HUES64 (cell line): ENCODE measurements at regions not wholly inside any gene's neighbourhood (a gene's known extent, or its start where the extent isn't known, plus 50 kb on each side); places are given as distances from the start of the nearest gene placed in this dataset.
"Not testable (repeated sequence)": the region's sequence is repeated elsewhere in the genome, so short reads cannot be mapped to it uniquely, and the experiment has no call there.

Source experiments
- H3K27ac ChIP-seq: 2 replicates; pipeline ENCODE4 v1.7.0; 2013; ENCODE audit warnings: low read depth, low read length, inconsistent platforms
- H3K27me3 ChIP-seq: 2 replicates; pipeline ENCODE4 v1.6.1; 2013; ENCODE audit warnings: mild to moderate bottlenecking, low read length; ENCODE audit not compliant: insufficient read depth
- H3K36me3 ChIP-seq: 2 replicates; pipeline ENCODE4 v1.6.1; 2013; ENCODE audit warnings: mild to moderate bottlenecking, low read length; ENCODE audit not compliant: insufficient read depth
- H3K4me1 ChIP-seq: 2 replicates; pipeline ENCODE4 v1.6.1; 2013; ENCODE audit warnings: mild to moderate bottlenecking, low read length, moderate library complexity; ENCODE audit not compliant: insufficient read depth
- H3K4me3 ChIP-seq: 2 replicates; pipeline ENCODE4 v1.5.1; 2013; ENCODE audit warnings: mild to moderate bottlenecking, low read length, moderate library complexity
- H3K9ac ChIP-seq: 2 replicates; pipeline ENCODE4 v1.6.1; 2013; ENCODE audit warnings: mild to moderate bottlenecking, low read depth, low read length
- H3K9me3 ChIP-seq: 2 replicates; pipeline ENCODE4 v1.6.1; 2013; ENCODE audit warnings: low read depth, low read length; ENCODE audit not compliant: insufficient read depth
- WGBS: fragments of 150-250, 120-280 bp; methylation state at CpG from one replicate; pipeline ENCODE4 v1.1.7; 2013; ENCODE audit warnings: missing lambda C conversion rate; 5-methylcytosine and 5-hydroxymethylcytosine counted together

DNA sequence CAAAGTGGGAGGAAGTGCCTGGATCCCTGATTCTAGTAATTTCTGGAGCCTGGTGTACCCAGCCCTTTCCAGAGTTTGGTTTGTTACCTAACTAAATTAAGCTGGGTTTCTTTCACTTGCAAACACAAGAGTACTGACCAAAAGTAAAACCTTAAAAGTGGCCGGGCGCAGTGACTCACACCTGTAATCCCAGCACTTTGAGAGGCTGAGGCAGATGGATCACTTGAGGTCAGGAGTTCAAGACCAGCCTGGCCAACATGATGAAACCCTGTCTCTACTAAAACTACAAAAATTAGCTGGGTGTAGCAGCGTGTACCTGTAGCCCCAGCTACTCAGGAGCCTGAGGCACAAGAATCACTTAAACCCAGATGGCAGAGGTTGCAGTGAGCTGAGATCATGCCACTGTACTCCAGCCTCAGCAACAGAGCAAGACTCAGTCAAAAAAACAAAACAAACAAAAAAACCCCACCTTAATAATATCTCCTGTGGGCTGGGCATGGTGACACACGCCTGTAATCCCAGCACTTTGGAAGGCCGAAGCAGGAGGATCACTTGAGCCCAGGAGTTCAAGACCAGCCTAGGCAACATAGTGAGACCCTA lies 78.0 kb upstream of the BLID start:
- H3K27me3 ChIP-seq, H3K4me3 ChIP-seq, H3K4me1 ChIP-seq, H3K36me3 ChIP-seq, H3K9ac ChIP-seq, H3K9me3 ChIP-seq, H3K27ac ChIP-seq: not testable (repeated sequence)
- 96% methylated on average over 5 of the region's 5 CpGs for WGBS

DNA sequence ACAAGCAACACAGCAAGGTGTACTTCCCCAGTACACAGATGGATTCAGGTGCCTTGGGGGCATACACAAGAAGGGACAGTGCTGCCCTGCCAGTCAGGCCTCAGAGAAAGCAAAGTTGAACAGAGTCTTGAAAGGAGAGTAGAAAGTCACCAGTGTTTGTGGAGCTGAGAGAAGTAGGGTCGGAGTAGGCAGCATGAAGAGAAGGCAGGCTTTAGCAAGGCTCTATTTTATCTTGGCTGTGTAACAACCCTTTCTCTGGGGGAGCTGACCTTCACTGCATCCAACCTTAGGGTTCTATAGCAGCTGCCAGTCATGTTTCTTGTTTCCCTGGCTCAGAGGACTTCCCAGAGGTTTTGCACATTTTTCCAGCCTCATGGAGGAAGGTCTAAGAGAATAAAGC lies 77.4 kb upstream of the BLID start:
- Histone ChIP-seq H3K4me1 (no peaks in the 10 kb centered on the region), H3K36me3 (no peaks in the 10 kb centered on the region), H3K27me3 (no peaks in the 10 kb centered on the region), H3K9me3 (no peaks in the 10 kb centered on the region), H3K9ac (no peak overlapping the region), H3K4me3 (no peak overlapping the region), H3K27ac (no peak overlapping the region)
- WGBS: 90% methylated on average over 1 of the region's 1 CpG

DNA sequence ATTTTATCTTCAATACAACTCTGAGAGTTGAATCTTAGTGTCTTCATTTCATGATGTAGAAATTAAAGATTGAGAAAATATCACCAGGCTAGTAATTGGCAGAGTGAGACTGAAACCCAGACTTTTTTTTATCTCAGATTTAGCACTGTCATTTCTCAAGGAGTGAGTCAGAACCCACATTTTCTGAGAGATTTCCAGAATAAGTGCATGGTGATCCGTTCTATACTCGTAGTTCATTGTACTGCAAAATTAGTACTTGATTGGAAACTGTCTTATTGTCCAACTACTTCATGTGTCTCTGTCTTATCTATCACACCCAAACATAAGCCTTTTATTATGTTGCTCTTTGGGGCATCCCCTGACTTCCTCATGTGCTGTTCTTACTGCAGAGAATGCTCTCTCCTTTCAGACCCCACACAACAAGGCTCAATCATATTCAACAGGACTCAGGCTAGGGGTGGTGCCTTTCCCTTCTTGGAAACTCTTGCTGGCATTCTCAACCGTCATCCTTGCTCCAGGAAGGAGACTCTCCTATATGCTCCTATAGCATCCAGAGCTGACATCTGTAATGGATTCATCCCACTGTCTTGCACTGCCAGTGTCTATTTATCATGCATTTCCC lies 76.7 kb upstream of the BLID start:
- H3K27ac ChIP-seq: no peak overlapping the region
- 94% methylated on average over 3 of the region's 3 CpGs for WGBS
- no peaks in the 10 kb centered on the region for H3K4me1 ChIP-seq
- no peak overlapping the region for H3K4me3 ChIP-seq
- no peaks in the 10 kb centered on the region for H3K9me3 ChIP-seq
- H3K36me3 ChIP-seq: no peaks in the 10 kb centered on the region
- no peaks in the 10 kb centered on the region for H3K27me3 ChIP-seq
- H3K9ac ChIP-seq: no peak overlapping the region

DNA sequence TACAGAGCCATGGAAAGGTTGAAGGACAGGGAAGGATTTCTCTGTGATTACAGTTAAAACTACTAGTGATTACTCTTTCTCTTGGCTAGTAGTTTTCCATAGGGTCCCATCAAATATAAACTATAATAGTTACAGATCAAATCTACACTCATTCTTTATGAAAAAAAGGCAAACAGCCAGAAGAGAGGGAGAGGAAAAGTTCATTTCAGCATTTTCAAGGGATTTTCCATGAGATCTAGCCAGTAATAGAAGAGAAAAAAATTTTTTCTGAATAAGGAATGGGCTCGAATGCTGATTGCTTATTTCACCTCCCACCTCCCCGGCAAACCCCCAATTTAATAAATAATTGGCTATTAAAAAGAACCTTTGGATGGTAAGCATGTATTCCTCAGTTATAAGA lies 74.8 kb upstream of the BLID start:
- H3K4me1 ChIP-seq: no peaks in the 10 kb centered on the region
- no peak overlapping the region for H3K4me3 ChIP-seq
- WGBS: no CpG with 5 or more reads among the region's 2 CpGs
- no peak overlapping the region for H3K27ac ChIP-seq
- no peaks in the 10 kb centered on the region for H3K9me3 ChIP-seq
- no peaks in the 10 kb centered on the region for H3K36me3 ChIP-seq
- no peaks in the 10 kb centered on the region for H3K27me3 ChIP-seq
- H3K9ac ChIP-seq: no peak overlapping the region

DNA sequence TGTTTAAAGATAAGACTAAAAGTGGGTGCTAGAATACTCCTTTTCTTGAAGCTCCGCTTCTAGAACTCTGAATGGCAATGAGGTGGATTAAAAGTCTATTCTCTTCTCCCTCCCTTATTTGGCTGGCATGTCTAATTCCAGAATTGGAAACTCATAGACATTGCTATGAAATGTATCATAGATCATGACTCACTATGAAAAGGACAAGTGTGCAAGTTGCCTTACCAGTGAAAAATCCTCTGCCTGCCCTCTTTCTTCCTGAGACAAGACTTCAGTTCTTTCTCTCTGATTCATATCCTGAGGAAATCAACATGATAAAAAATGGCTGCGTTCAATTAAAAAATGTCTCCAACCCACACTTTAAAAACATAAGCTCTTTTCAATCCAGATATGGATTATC lies 73.2 kb upstream of the BLID start:
- no peak overlapping the region for H3K9ac ChIP-seq
- no peaks in the 10 kb centered on the region for H3K4me1 ChIP-seq
- no peaks in the 10 kb centered on the region for H3K36me3 ChIP-seq
- H3K27me3 ChIP-seq: no peaks in the 10 kb centered on the region
- no peak overlapping the region for H3K4me3 ChIP-seq
- no peak overlapping the region for H3K27ac ChIP-seq
- H3K9me3 ChIP-seq: no peaks in the 10 kb centered on the region
- 90% methylated on average over 2 of the region's 2 CpGs for WGBS

DNA sequence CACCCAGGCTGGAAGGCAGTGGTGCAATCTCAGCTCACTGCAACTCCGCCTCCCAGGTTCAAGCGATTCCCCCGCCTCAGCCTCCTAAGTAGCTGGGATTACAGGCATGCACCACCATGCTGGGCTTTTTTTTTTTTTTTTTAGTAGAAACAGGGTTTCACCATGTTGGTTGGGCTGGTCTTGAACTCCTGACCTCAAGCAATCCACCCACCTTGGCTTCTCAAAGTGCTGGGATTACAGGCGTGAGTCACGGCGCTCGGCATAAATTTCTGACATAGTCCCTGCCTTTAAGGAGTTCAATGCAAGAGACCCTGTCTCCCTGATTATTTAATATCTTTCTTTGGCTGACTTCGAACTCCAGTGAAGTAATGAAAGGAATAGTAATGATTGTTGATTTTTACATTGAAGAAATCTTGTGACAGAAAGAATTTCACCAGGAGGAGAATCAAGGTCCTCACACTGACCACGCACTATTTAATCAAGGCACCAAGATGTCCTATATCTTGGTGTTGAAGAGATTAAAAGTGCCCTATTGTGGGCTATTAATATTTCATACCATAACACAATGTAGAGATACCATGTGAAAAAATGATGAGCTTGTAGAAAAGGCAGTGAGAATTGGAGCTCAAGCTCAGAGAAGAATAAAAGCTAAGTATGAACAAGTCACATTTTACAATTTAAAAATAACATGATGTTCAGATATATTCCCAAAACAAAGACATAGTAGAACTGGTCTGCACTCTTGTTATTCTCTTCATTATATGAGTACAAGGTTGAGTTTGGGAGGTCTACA lies 71.6 kb upstream of the BLID start:
- H3K9ac ChIP-seq: no peak overlapping the region
- H3K4me3 ChIP-seq: no peak overlapping the region
- no peak overlapping the region for H3K27ac ChIP-seq
- WGBS: 98% methylated on average over 8 of the region's 9 CpGs
- H3K4me1 ChIP-seq: no peaks in the 10 kb centered on the region
- no peaks in the 10 kb centered on the region for H3K9me3 ChIP-seq
- H3K27me3 ChIP-seq: no peaks in the 10 kb centered on the region
- H3K36me3 ChIP-seq: no peaks in the 10 kb centered on the region

DNA sequence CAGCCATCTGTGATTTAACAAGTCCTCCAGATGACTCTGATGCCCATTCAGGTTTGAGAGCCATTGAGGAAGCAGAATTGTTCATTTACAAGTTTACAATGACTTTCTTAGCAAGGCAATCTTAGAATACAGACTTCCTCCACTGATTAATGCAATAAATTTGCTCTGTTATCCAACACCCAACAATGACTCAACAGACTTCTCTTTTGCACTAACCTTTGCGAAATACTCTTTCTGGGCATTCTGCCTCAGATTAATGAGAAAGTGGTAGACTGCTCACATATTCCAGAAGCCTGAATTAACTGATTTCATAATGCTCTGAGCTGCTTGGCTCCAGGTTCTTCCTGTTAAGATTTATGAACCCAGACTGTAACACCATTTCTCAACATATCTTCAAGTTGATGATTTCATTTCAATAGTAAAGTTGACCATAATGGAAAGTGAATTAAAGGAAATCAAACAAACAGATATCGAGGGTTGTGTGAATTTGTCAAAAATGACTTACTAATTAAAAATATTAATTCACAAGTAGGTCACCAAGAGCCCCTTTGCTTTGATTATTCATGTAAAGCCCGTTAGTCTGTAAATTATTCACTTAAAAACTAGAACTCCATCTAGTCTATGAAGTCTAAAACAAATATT lies 70.5 kb upstream of the BLID start:
- Histone ChIP-seq H3K27me3 (no peaks in the 10 kb centered on the region), H3K27ac (no peak overlapping the region), H3K4me1 (peaks cover 5% of the 10 kb centered on the region; the same call in 1 of the 2 replicates), H3K9ac (no peak overlapping the region), H3K36me3 (no peaks in the 10 kb centered on the region), H3K9me3 (no peaks in the 10 kb centered on the region), H3K4me3 (no peak overlapping the region)
- 96% methylated on average over 2 of the region's 3 CpGs for WGBS

DNA sequence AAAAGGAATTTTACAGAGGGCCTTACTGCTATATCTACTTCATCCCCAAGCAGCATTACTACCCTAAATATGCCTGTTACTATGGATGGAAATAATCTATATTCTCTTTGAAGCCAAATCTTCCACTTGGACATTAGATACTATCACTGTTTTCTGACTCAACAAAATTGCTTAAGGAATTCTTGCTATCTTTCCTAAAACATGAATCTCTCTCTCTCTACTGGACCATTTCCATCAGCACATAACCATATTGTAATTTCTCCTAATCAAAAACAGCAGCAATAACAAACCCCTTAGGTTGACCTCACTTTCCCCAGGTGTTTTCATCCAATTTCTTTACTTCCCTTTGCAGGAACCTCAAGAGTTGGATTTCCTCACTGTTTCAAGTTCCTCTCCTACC lies 67.9 kb upstream of the BLID start:
- Histone ChIP-seq H3K36me3 (no peaks in the 10 kb centered on the region), H3K9ac (no peak overlapping the region), H3K27me3 (no peaks in the 10 kb centered on the region), H3K27ac (no peak overlapping the region), H3K4me1 (peaks cover 28% of the 10 kb centered on the region), H3K9me3 (no peaks in the 10 kb centered on the region), H3K4me3 (no peak overlapping the region)

DNA sequence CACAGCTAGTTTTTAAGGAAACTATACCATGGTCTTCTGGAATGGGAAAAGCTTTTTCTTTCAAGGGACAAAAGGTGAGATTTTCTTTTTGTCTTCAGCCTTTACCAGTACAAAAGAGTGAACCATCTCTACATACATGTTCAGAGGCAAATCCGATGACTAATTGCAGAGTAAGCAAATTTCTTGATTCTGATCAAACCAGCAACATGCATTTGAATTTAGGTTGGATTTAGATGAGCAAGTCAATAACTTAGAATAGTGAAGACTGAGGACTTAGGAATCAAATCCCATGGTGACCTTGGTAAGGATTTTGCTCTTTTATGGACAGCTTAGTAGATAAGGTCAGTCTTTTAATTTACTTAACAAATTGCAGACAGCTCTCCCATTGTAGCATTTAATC lies 65.9 kb upstream of the BLID start:
- H3K9ac ChIP-seq: no peak overlapping the region
- H3K9me3 ChIP-seq: no peaks in the 10 kb centered on the region
- no peaks in the 10 kb centered on the region for H3K36me3 ChIP-seq
- peaks cover 30% of the 10 kb centered on the region for H3K4me1 ChIP-seq
- no peak overlapping the region for H3K4me3 ChIP-seq
- no peaks in the 10 kb centered on the region for H3K27me3 ChIP-seq
- no peak overlapping the region for H3K27ac ChIP-seq
- 86% methylated on average over 1 of the region's 1 CpG for WGBS

DNA sequence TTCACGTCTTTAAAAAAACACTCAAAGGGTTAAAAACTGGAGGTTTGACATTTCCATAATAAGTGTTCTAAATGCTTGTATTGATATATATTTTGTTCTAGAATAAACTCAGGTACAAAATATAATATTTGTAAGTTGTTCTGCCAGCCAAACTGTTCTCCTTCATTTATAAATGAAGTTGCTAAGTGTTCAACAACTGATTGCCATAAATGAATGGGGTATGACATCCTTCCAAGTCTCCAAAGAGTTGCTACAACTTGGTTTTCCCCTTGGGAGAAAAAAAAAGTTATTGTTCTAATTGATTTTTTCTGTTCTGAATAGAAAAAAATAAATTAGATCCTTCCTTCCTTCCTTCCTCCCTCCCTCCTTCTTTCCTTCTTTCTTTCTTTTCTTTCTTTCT lies 65.4 kb upstream of the BLID start:
- H3K4me3 ChIP-seq: no peak overlapping the region
- H3K27me3 ChIP-seq: no peaks in the 10 kb centered on the region
- peaks cover 30% of the 10 kb centered on the region for H3K4me1 ChIP-seq
- no peaks in the 10 kb centered on the region for H3K9me3 ChIP-seq
- H3K9ac ChIP-seq: no peak overlapping the region
- H3K36me3 ChIP-seq: no peaks in the 10 kb centered on the region
- 100% methylated on average over 1 of the region's 1 CpG for WGBS
- H3K27ac ChIP-seq: no peak overlapping the region
